Hepatocyte (in vitro differentiated cells): ENCODE measurements at regions not wholly inside any gene's neighbourhood (a gene's known extent, or its start where the extent isn't known, plus 50 kb on each side); places are given as distances from the start of the nearest gene placed in this dataset.

Source experiments
- EZH2 ChIP-seq: fragments of 200-600 bp; sonication (generic); IDR thresholded peaks from 2 replicates; pipeline ENCODE4 v1.6.1; 2016; ENCODE audit warnings: antibody characterized with exemption, mild to moderate bottlenecking, borderline replicate concordance
- EZH2phosphoT487 ChIP-seq: fragments of 200-600 bp; sonication (generic); IDR thresholded peaks from one replicate; pipeline ENCODE4 v1.6.1; 2018; ENCODE audit warnings: antibody characterized with exemption, mild to moderate bottlenecking, low read depth, moderate library complexity; ENCODE audit not compliant: unreplicated experiment, severe bottlenecking
- TF ChIP-seq, protein P1 (sequence below): fragments of 200-600 bp; sonication (generic); IDR thresholded peaks from 2 replicates; pipeline ENCODE4 v1.5.1; 2016; ENCODE audit warnings: antibody characterized with exemption, mild to moderate bottlenecking; ENCODE audit not compliant: poor library complexity

DNA sequence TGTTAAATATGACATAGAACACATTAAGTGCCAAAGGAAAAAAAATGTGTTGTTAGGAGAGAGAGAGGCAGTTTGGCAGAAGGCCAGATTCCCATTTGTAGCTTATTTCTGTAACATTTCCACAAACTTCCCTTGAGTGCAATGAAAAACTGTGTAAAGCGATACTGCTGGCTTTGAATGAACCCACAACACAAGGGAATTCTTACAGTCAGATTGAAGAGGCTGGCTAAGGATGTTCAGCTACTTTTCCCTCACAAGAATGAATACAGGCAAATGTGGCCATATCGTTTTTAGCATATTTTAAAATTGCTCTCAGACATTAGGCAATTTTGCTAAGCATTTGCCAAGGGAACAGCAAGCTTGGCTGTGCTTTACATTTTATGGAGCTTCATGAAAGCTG is 614.1 kb upstream of the FZD8 start:
- TF ChIP-seq, protein P1, sequence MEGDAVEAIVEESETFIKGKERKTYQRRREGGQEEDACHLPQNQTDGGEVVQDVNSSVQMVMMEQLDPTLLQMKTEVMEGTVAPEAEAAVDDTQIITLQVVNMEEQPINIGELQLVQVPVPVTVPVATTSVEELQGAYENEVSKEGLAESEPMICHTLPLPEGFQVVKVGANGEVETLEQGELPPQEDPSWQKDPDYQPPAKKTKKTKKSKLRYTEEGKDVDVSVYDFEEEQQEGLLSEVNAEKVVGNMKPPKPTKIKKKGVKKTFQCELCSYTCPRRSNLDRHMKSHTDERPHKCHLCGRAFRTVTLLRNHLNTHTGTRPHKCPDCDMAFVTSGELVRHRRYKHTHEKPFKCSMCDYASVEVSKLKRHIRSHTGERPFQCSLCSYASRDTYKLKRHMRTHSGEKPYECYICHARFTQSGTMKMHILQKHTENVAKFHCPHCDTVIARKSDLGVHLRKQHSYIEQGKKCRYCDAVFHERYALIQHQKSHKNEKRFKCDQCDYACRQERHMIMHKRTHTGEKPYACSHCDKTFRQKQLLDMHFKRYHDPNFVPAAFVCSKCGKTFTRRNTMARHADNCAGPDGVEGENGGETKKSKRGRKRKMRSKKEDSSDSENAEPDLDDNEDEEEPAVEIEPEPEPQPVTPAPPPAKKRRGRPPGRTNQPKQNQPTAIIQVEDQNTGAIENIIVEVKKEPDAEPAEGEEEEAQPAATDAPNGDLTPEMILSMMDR = no peak
- TF ChIP-seq EZH2 = no peak
- no peak for TF ChIP-seq EZH2phosphoT487
